ENCODE measurements at regions not wholly inside any gene's neighbourhood (a gene's known extent, or its start where the extent isn't known, plus 50 kb on each side); places are given as distances from the start of the nearest gene placed in this dataset.

DNA sequence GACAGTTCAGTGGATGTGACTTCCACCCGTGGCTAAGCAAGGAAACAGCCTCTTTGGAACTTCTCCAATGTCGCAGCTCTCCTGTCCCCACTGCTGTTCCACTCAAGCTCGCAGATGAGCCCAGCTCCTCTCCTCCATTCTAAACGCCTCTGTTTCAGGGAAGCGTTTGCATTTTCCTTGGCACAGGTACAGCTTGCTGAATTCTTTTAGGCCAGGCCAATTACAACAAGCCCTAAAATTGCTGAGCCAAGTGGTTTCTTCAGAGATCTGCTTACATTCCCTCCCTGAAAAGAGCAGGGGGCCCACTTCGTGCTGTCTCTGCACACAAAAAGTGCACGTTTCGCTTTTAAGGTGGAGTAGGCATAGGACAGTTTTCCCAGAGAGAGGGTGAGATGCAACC is 91.5 kb upstream of the BLID start:
- H3K4me1 ChIP-seq: peaks cover 0 to 93% (median 37%) of the 10 kb centered on the region in 4 donors
- DNase-seq (ENCODE audit: low spot score in 2 of 2): peak in 1 of 2 donors; percentile 43
- TF ChIP-seq EP300 (IDR thresholded peaks at IDR 0.05) (peak in 1 of 2 donors; percentile 43), POLR2A (IDR thresholded peaks at IDR 0.05) (no peak)
- peak overlapping the region; percentile 62 to 93 (median 81) for H3K27ac ChIP-seq
- 35 to 42% methylated on average over 8 of the region's 8 CpGs for WGBS, 2 donors
- H3K27me3 ChIP-seq: no peaks in the 10 kb centered on the region
- peak overlapping the region in 1 of 4 donors; percentile 27 for H3K4me3 ChIP-seq
- no peaks in the 10 kb centered on the region for H3K36me3 ChIP-seq
- H3K9me3 ChIP-seq: no peaks in the 10 kb centered on the region

DNA sequence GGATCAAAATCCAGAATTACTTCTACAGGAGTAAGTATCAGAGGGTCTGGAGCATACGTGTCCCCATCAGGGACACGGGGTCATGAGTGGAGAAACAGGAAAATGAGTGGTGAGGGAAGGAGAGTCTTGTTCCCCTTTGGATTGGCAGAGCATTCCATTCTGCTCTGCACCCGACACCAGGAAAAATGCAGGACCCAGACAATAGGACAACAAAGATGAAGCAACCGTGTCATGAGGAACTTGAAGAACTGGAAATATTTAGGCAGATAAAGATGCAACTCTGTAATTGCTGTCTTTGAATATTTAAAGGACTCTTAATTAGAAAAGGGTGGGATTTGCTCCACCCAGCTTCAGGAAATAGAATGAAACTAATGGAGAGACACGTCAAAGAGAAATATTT is 89.0 kb upstream of the BLID start:
- Histone ChIP-seq H3K9me3 (no peaks in the 10 kb centered on the region), H3K4me1 (peaks cover 0 to 100% (median 34%) of the 10 kb centered on the region in 4 donors), H3K36me3 (no peaks in the 10 kb centered on the region), H3K27me3 (no peaks in the 10 kb centered on the region), H3K4me3 (no peak overlapping the region), H3K27ac (peak overlapping the region in 2 of 4 donors; percentile 87 to 93)
- TF ChIP-seq EP300 (IDR thresholded peaks at IDR 0.05) (peak in 1 of 2 donors; percentile 34), POLR2A (IDR thresholded peaks at IDR 0.05) (no peak)
- WGBS, 2 donors: 34 to 39% methylated on average over 5 of the region's 5 CpGs
- DNase-seq (ENCODE audit: low spot score in 2 of 2): no peak

- Histone ChIP-seq H3K4me3 (no peak overlapping the region), H3K36me3 (no peaks in the 10 kb centered on the region), H3K9me3 (no peaks in the 10 kb centered on the region), H3K4me1 (peaks cover 0 to 99% (median 30%) of the 10 kb centered on the region in 4 donors), H3K27ac (peak overlapping the region in 2 of 4 donors; percentile 87 to 93), H3K27me3 (no peaks in the 10 kb centered on the region)
- WGBS, 2 donors: 69 to 81% methylated on average over 5 of the region's 5 CpGs
- TF ChIP-seq, protein P1, sequence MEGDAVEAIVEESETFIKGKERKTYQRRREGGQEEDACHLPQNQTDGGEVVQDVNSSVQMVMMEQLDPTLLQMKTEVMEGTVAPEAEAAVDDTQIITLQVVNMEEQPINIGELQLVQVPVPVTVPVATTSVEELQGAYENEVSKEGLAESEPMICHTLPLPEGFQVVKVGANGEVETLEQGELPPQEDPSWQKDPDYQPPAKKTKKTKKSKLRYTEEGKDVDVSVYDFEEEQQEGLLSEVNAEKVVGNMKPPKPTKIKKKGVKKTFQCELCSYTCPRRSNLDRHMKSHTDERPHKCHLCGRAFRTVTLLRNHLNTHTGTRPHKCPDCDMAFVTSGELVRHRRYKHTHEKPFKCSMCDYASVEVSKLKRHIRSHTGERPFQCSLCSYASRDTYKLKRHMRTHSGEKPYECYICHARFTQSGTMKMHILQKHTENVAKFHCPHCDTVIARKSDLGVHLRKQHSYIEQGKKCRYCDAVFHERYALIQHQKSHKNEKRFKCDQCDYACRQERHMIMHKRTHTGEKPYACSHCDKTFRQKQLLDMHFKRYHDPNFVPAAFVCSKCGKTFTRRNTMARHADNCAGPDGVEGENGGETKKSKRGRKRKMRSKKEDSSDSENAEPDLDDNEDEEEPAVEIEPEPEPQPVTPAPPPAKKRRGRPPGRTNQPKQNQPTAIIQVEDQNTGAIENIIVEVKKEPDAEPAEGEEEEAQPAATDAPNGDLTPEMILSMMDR (IDR thresholded peaks at IDR 0.05): no peak
- TF ChIP-seq POLR2A (IDR thresholded peaks at IDR 0.05) (no peak), EP300 (IDR thresholded peaks at IDR 0.05) (no peak)
- no peak for DNase-seq (ENCODE audit: low spot score in 2 of 2)
These were observed 88.2 kb upstream of the BLID start for GRCh38 chr11:122204206-122204605.

- peak overlapping the region; percentile 31 to 52 (median 39) for H3K4me3 ChIP-seq
- TF ChIP-seq EP300 (IDR thresholded peaks at IDR 0.05) (peak; percentile 25 to 90), POLR2A (IDR thresholded peaks at IDR 0.05) (no peak)
- TF ChIP-seq, protein P1 (IDR thresholded peaks at IDR 0.05): peak; percentile 90 to 99 (median 97)
- no peaks in the 10 kb centered on the region for H3K9me3 ChIP-seq
- H3K27ac ChIP-seq: peak overlapping the region; percentile 53 to 93 (median 79)
- no peaks in the 10 kb centered on the region for H3K36me3 ChIP-seq
- WGBS, 2 donors: 18% methylated on average over 19 of the region's 19 CpGs
- no peaks in the 10 kb centered on the region for H3K27me3 ChIP-seq
- DNase-seq (ENCODE audit: low spot score in 2 of 2): peak; percentile 54 to 77
- peaks cover 0 to 94% (median 19%) of the 10 kb centered on the region in 4 donors for H3K4me1 ChIP-seq
These were observed 87.0 kb upstream of the BLID start for GRCh38 chr11:122202951-122203456.

DNA sequence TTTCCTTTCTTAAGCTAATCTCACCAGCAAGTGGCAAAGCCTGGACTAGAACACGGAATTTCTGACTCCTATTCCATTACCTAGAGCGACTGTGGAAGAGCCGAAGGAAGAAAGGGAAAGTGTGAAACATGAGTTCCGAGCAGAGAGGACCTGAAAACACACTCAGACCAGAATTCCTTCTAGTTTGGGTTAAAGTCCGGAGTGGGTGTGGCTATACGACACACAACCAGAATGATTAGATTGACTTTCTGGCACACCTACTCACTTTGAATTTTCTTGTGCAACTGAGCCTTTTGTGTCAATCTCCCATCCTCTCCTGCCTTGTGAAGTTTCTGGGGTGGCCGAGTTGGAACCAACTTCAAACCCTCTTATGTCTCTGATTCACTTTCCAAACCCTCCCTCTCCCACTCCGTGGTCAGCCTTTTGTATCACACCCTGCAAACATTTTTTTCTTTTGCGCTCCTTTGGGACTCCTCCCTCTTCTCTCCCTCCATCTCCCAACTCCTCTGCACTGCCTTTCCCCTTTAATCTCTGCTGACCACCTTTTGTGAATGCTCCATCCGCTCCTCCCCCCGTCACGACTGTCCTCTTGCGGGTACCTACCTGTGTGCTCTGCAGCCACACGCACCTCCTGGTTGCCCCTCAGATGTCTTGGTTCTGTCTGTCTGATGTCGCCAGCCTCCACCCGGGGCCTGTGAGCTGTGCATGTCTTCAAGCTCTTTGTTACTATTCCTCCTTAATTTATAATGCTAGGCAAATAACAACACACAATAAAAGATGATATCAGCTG is 86.3 kb upstream of the BLID start:
- TF ChIP-seq EP300 (IDR thresholded peaks at IDR 0.05): peak in 1 of 2 donors; percentile 5
- TF ChIP-seq, protein P1 (IDR thresholded peaks at IDR 0.05): no peak
- peak in 1 of 2 donors; percentile 21 for DNase-seq (ENCODE audit: low spot score in 2 of 2)
- peaks cover 0 to 94% (median 17%) of the 10 kb centered on the region in 4 donors for H3K4me1 ChIP-seq

GRCh38 chr11:122201106-122201505 is 85.1 kb upstream of the BLID start:
- peak overlapping the region in 1 of 4 donors; percentile 52 for H3K4me3 ChIP-seq
- no peak for TF ChIP-seq POLR2A (IDR thresholded peaks at IDR 0.05)
- TF ChIP-seq, protein P1 (IDR thresholded peaks at IDR 0.05): no peak
- TF ChIP-seq EP300 (IDR thresholded peaks at IDR 0.05): no peak
- DNase-seq (ENCODE audit: low spot score in 2 of 2): no peak
- no peaks in the 10 kb centered on the region for H3K36me3 ChIP-seq
- WGBS, 2 donors: 65 to 68% methylated on average over 4 of the region's 4 CpGs
- H3K27ac ChIP-seq: peak overlapping the region in 3 of 4 donors; percentile 71 to 93 (median 87)
- H3K27me3 ChIP-seq: no peaks in the 10 kb centered on the region
- peaks cover 0 to 94% (median 18%) of the 10 kb centered on the region in 4 donors for H3K4me1 ChIP-seq
- no peaks in the 10 kb centered on the region for H3K9me3 ChIP-seq

More for the DNA sequence above, 86.3 kb upstream of the BLID start:
- Histone ChIP-seq H3K36me3 (no peaks in the 10 kb centered on the region), H3K9me3 (no peaks in the 10 kb centered on the region), H3K27me3 (no peaks in the 10 kb centered on the region), H3K4me3 (peak overlapping the region; percentile 31 to 52 (median 39)), H3K27ac (peak overlapping the region; percentile 53 to 93 (median 79))
- 12 to 16% methylated on average over 16 of the region's 16 CpGs for WGBS, 2 donors

Measured in tibial nerve (tissue), 4 donors.